Type B pancreatic cell (in vitro differentiated cells): ENCODE measurements at regions not wholly inside any gene's neighbourhood (a gene's known extent, or its start where the extent isn't known, plus 50 kb on each side); places are given as distances from the start of the nearest gene placed in this dataset.
A peak's percentile ranks its signal among the peaks of the same experiment; 100 is the strongest.

Source experiments
- DNase-seq: peaks from one replicate; pipeline ENCODE4 v3.0.0; 2021; ENCODE audit warnings: mixed read lengths; ENCODE audit not compliant: unreplicated experiment; ENCODE audit errors: extremely low spot score
- H3K27ac Mint-ChIP-seq: 2 replicates; pipeline ENCODE4 v1.8.0; 2021; ENCODE audit warnings: mild to moderate bottlenecking, mixed read lengths
- H3K27me3 Mint-ChIP-seq: 2 replicates; pipeline ENCODE4 v1.8.0; 2021; ENCODE audit warnings: mixed read lengths
- H3K36me3 Mint-ChIP-seq: 2 replicates; pipeline ENCODE4 v1.8.0; 2021; ENCODE audit warnings: mixed read lengths
- H3K4me1 Mint-ChIP-seq: one replicate; pipeline ENCODE4 v1.8.0; 2021; ENCODE audit warnings: mixed read lengths; ENCODE audit not compliant: unreplicated experiment
- H3K4me3 Mint-ChIP-seq: 2 replicates; pipeline ENCODE4 v1.8.0; 2021; ENCODE audit warnings: mild to moderate bottlenecking, mixed read lengths
- H3K9me3 Mint-ChIP-seq: 2 replicates; pipeline ENCODE4 v1.8.0; 2021; ENCODE audit warnings: mixed read lengths
- CTCF ChIP-seq: fragments of 200-600 bp; sonication (generic); conservative IDR thresholded peaks from 2 replicates; pipeline ENCODE4 v1.5.0; 2021; ENCODE audit warnings: antibody characterized with exemption, mild to moderate bottlenecking

- peaks cover 28% of the 10 kb centered on the region for H3K4me1 Mint-ChIP-seq
- no peak for DNase-seq
- no peaks in the 10 kb centered on the region for H3K9me3 Mint-ChIP-seq
These were observed 299.7 kb downstream of the C16orf95 start for GRCh38 chr16:87017371-87018012.

DNA sequence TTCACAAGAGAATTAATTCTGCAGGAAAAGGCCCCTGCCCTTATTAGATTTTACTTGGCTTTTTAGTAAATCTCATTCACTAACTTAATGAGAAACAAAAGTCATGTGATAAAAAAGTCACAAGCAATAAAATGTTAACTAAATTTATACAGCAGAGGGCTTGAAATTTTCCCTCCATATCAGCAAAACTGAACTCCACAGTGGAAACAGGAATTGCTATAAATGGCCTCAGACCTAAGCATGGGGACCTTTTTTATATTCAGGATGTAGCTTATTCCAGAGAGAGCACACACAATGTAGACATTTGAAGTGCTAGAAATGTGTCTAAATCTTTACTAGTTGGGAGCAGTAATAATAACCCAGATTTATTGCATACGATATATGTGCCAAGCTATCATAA is 291.5 kb downstream of the C16orf95 start:
- H3K27ac Mint-ChIP-seq: no peak overlapping the region
- no peaks in the 10 kb centered on the region for H3K9me3 Mint-ChIP-seq
- peaks cover 6% of the 10 kb centered on the region for H3K4me1 Mint-ChIP-seq
- no peak for DNase-seq
- peaks cover 18% of the 10 kb centered on the region for H3K27me3 Mint-ChIP-seq
- TF ChIP-seq CTCF: no peak
- no peak overlapping the region for H3K4me3 Mint-ChIP-seq
- H3K36me3 Mint-ChIP-seq: no peaks in the 10 kb centered on the region

More at GRCh38 chr16:87017371-87018012, 299.7 kb downstream of the C16orf95 start:
- Mint-ChIP-seq H3K4me3 (no peak overlapping the region), H3K36me3 (no peaks in the 10 kb centered on the region), H3K27ac (peak overlapping the region; percentile 18), H3K27me3 (peaks cover 21% of the 10 kb centered on the region)
- peak; percentile 41 for TF ChIP-seq CTCF

DNA sequence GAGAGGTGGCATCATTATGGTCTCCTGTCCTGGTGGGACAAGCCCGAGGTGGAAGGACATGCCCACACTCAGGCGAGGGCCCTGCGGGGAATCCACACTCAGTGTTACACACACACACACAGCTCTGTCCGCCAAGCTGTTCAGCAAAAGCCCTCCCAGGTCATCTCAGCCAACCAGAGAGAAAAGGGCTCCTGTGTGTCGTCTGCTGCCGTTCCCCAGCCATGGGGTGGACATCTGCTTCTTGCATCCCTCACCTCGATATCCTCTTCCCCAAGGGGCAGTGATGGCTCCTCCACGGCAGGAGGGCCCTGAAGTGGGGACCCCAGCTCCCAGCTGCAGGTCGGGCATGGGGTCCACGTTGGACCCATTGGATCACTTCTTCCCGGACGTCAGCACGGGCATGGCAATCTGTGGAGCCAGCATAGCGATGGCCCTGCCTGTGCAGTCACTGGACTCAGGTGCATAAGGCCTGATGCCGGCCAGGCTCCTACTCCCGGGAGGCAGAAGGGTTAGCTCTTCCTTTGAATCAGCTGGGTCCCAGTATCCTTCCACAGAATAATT is 290.1 kb downstream of the C16orf95 start:
- Mint-ChIP-seq H3K4me3 (no peak overlapping the region), H3K9me3 (no peaks in the 10 kb centered on the region), H3K27me3 (peaks cover 14% of the 10 kb centered on the region)

GRCh38 chr16:87028481-87029320 is 288.5 kb downstream of the C16orf95 start:
- TF ChIP-seq CTCF: no peak
- H3K9me3 Mint-ChIP-seq: no peaks in the 10 kb centered on the region

More for the DNA sequence above, 290.1 kb downstream of the C16orf95 start:
- Mint-ChIP-seq H3K27ac (no peak overlapping the region), H3K36me3 (no peaks in the 10 kb centered on the region), H3K4me1 (no peaks in the 10 kb centered on the region)
- DNase-seq: no peak
- TF ChIP-seq CTCF: no peak

GRCh38 chr16:87032554-87032953 is 284.6 kb downstream of the C16orf95 start:
- no peak for TF ChIP-seq CTCF
- no peak overlapping the region for H3K27ac Mint-ChIP-seq
- H3K9me3 Mint-ChIP-seq: no peaks in the 10 kb centered on the region

More at GRCh38 chr16:87028481-87029320, 288.5 kb downstream of the C16orf95 start:
- Mint-ChIP-seq H3K36me3 (no peaks in the 10 kb centered on the region), H3K4me3 (no peak overlapping the region), H3K4me1 (peaks cover 3% of the 10 kb centered on the region), H3K27me3 (peaks cover 14% of the 10 kb centered on the region), H3K27ac (no peak overlapping the region)
- DNase-seq: no peak

More at GRCh38 chr16:87032554-87032953, 284.6 kb downstream of the C16orf95 start:
- no peak for DNase-seq
- peaks cover 3% of the 10 kb centered on the region for H3K27me3 Mint-ChIP-seq
- H3K4me1 Mint-ChIP-seq: peaks cover 9% of the 10 kb centered on the region
- H3K4me3 Mint-ChIP-seq: no peak overlapping the region
- H3K36me3 Mint-ChIP-seq: no peaks in the 10 kb centered on the region
